ENCODE measurements at regions not wholly inside any gene's neighbourhood (a gene's known extent, or its start where the extent isn't known, plus 50 kb on each side); places are given as distances from the start of the nearest gene placed in this dataset.
"Not testable (repeated sequence)": the region's sequence is repeated elsewhere in the genome, so short reads cannot be mapped to it uniquely, and the experiment has no call there.

DNA sequence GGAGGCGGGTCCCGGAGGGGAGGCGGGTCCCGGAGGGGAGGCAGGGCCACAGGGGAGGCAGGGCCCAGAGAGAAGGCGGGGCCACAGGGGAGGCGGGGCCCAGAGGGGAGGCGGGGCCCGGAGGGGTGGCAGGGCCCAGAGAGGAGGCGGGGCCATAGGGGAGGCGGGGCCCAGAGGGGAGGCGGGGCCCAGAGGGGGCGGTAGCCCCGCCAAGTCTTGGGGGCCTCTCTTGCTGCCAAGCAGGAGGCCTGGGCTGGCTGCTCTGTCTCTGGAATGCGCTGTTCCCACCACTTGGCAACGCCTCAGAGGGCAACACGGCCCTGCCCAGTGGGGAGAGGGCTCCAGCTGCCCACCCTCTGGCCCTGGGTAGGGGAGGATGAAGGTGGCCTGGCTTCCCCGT is 80.5 kb downstream of the YTHDF1 start:
- H3K27me3 ChIP-seq (replicated peaks; ENCODE audit: insufficient read depth) = peaks cover 34% of the 10 kb centered on the region
- no peaks in the 10 kb centered on the region for H3K9me3 ChIP-seq (ENCODE audit: low read depth)
- H3F3A ChIP-seq (ENCODE audit: insufficient read depth) = no peaks in the 10 kb centered on the region
- H3K4me2 ChIP-seq (ENCODE audit: unreplicated experiment) = no peak overlapping the region
- H2AFZ ChIP-seq = no peak overlapping the region
- H3K4me1 ChIP-seq (ENCODE audit: insufficient read depth) = no peaks in the 10 kb centered on the region
- in situ Hi-C loops (cut with MboI) = no loop called here
- H3K79me2 ChIP-seq (ENCODE audit: insufficient read depth) = no peaks in the 10 kb centered on the region
- no peak overlapping the region for H3K9ac ChIP-seq
- no peak for DNase-seq
- H3K4me3 ChIP-seq = no peak overlapping the region
- H3K9me2 ChIP-seq (ENCODE audit: insufficient read depth) = no peaks in the 10 kb centered on the region
- 67 to 76% methylated on average over 4 to 17 of the region's 17 CpGs for WGBS, 2 experiments (ENCODE audit: low coverage in 1 of 2, low lambda C conversion rate in 2 of 2, missing lambda C conversion rate in 2 of 2)
- no peak for TF ChIP-seq EZH2phosphoT487 (IDR thresholded peaks at IDR 0.05; ENCODE audit: insufficient read depth, low read depth)
- no peak for TF ChIP-seq EZH2 (IDR thresholded peaks at IDR 0.05; ENCODE audit: insufficient read depth, poor library complexity, severe bottlenecking)
- no peaks in the 10 kb centered on the region for H3K36me3 ChIP-seq (ENCODE audit: low read depth)
- no peaks in the 10 kb centered on the region for H4K20me1 ChIP-seq (ENCODE audit: insufficient read depth)
- H3K27ac ChIP-seq = no peak overlapping the region

DNA sequence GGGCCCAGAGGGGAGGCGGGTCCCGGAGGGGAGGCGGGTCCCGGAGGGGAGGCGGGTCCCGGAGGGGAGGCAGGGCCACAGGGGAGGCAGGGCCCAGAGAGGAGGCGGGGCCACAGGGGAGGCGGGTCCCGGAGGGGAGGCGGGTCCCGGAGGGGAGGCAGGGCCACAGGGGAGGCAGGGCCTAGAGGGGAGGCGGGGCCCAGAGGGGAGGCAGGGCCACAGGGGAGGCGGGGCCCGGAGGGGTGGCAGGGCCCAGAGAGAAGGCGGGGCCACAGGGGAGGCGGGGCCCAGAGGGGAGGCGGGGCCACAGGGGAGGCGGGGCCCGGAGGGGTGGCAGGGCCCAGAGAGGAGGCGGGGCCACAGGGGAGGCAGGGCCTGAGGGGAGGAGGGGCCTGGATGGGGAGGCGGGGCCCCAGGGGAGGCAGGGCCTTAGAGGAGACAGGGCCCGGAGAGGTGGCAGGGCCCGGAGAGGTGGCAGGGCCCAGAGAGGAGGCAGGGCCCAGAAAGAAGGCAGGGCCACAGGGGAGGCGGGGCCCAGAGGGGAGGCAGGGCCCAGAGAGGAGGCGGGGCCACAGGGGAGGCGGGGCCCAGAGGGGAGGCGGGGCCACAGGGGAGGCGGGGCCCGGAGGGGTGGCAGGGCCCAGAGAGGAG is 81.1 kb downstream of the YTHDF1 start:
- H3K9ac ChIP-seq; H3K9me2 ChIP-seq (ENCODE audit: insufficient read depth); H3K79me2 ChIP-seq (ENCODE audit: insufficient read depth); in situ Hi-C loops (cut with MboI); H3K27ac ChIP-seq; H3F3A ChIP-seq (ENCODE audit: insufficient read depth); H3K4me3 ChIP-seq; H3K36me3 ChIP-seq (ENCODE audit: low read depth); H4K20me1 ChIP-seq (ENCODE audit: insufficient read depth); DNase-seq; H3K9me3 ChIP-seq (ENCODE audit: low read depth); H2AFZ ChIP-seq; H3K4me1 ChIP-seq (ENCODE audit: insufficient read depth); H3K4me2 ChIP-seq (ENCODE audit: unreplicated experiment): not testable (repeated sequence)
- WGBS, 2 experiments (ENCODE audit: low coverage in 1 of 2, low lambda C conversion rate in 2 of 2, missing lambda C conversion rate in 2 of 2) = 80% methylated on average over 27 of the region's 29 CpGs; no CpG with 5 or more reads in 1 of the 2 experiments
- H3K27me3 ChIP-seq (replicated peaks; ENCODE audit: insufficient read depth) = peaks cover 37% of the 10 kb centered on the region

GRCh38 chr20:63134201-63134612 is 81.7 kb downstream of the YTHDF1 start:
- no peak for DNase-seq
- Histone ChIP-seq H3F3A (ENCODE audit: insufficient read depth) (no peaks in the 10 kb centered on the region), H3K9me3 (ENCODE audit: low read depth) (no peaks in the 10 kb centered on the region), H4K20me1 (ENCODE audit: insufficient read depth) (no peaks in the 10 kb centered on the region), H3K9me2 (ENCODE audit: insufficient read depth) (no peaks in the 10 kb centered on the region), H3K27ac (no peak overlapping the region), H3K36me3 (ENCODE audit: low read depth) (no peaks in the 10 kb centered on the region), H3K4me3 (no peak overlapping the region), H3K9ac (no peak overlapping the region), H3K4me2 (ENCODE audit: unreplicated experiment) (no peak overlapping the region), H3K27me3 (replicated peaks; ENCODE audit: insufficient read depth) (peaks cover 43% of the 10 kb centered on the region), H2AFZ (no peak overlapping the region), H3K79me2 (ENCODE audit: insufficient read depth) (no peaks in the 10 kb centered on the region), H3K4me1 (ENCODE audit: insufficient read depth) (no peaks in the 10 kb centered on the region)
- 63 to 72% methylated on average over 13 to 19 of the region's 19 CpGs for WGBS, 2 experiments (ENCODE audit: low coverage in 1 of 2, low lambda C conversion rate in 2 of 2, missing lambda C conversion rate in 2 of 2)
- in situ Hi-C loops (cut with MboI) = no loop called here
- TF ChIP-seq EZH2 (IDR thresholded peaks at IDR 0.05; ENCODE audit: insufficient read depth, poor library complexity, severe bottlenecking) (no peak), EZH2phosphoT487 (IDR thresholded peaks at IDR 0.05; ENCODE audit: insufficient read depth, low read depth) (no peak)

GRCh38 chr20:63133481-63134091 is 82.3 kb downstream of the YTHDF1 start:
- Histone ChIP-seq H3K4me3 (no peak overlapping the region), H3F3A (ENCODE audit: insufficient read depth) (no peaks in the 10 kb centered on the region), H4K20me1 (ENCODE audit: insufficient read depth) (no peaks in the 10 kb centered on the region), H3K27me3 (replicated peaks; ENCODE audit: insufficient read depth) (peaks cover 41% of the 10 kb centered on the region), H3K79me2 (ENCODE audit: insufficient read depth) (no peaks in the 10 kb centered on the region), H3K9ac (no peak overlapping the region), H3K4me1 (ENCODE audit: insufficient read depth) (no peaks in the 10 kb centered on the region), H3K4me2 (ENCODE audit: unreplicated experiment) (no peak overlapping the region), H2AFZ (no peak overlapping the region), H3K9me3 (ENCODE audit: low read depth) (no peaks in the 10 kb centered on the region), H3K36me3 (ENCODE audit: low read depth) (no peaks in the 10 kb centered on the region), H3K27ac (no peak overlapping the region), H3K9me2 (ENCODE audit: insufficient read depth) (no peaks in the 10 kb centered on the region)
- no peak for DNase-seq
- TF ChIP-seq EZH2 (IDR thresholded peaks at IDR 0.05; ENCODE audit: insufficient read depth, poor library complexity, severe bottlenecking) (no peak), EZH2phosphoT487 (IDR thresholded peaks at IDR 0.05; ENCODE audit: insufficient read depth, low read depth) (no peak)
- in situ Hi-C loops (cut with MboI) = no loop called here
- 70 to 74% methylated on average over 14 to 15 of the region's 15 CpGs for WGBS, 2 experiments (ENCODE audit: low coverage in 1 of 2, low lambda C conversion rate in 2 of 2, missing lambda C conversion rate in 2 of 2)
